GM21825 (cell line): ENCODE measurements at regions not wholly inside any gene's neighbourhood (a gene's known extent, or its start where the extent isn't known, plus 50 kb on each side); places are given as distances from the start of the nearest gene placed in this dataset.

Experiments used
- ATAC-seq: cut with Tn5 transposase; IDR thresholded peaks from one replicate; pipeline ENCODE4 v1.9.1; 2021; ENCODE audit warnings: mild to moderate bottlenecking, moderate library complexity; ENCODE audit not compliant: unreplicated experiment

DNA sequence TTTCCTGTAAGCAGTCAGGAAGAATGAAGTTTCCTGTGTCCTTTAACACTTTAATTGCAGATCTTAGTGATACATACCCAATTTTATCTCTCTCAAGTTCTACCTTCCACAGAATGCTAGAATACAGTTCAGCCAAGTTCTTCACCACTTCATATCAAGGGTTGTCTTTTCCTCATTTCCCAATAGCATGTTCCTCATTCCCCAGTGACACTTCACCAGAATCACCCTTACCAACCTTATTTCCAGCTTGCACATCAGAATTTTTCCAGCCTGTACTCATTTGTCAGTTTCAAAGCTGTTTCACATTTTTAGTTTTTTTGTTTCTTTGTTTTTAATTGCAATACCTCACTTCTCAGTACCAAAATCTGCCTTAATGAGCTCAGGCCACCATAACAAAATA, 126.1 kb downstream of the ESM1 start:
- ATAC-seq: no peak

DNA sequence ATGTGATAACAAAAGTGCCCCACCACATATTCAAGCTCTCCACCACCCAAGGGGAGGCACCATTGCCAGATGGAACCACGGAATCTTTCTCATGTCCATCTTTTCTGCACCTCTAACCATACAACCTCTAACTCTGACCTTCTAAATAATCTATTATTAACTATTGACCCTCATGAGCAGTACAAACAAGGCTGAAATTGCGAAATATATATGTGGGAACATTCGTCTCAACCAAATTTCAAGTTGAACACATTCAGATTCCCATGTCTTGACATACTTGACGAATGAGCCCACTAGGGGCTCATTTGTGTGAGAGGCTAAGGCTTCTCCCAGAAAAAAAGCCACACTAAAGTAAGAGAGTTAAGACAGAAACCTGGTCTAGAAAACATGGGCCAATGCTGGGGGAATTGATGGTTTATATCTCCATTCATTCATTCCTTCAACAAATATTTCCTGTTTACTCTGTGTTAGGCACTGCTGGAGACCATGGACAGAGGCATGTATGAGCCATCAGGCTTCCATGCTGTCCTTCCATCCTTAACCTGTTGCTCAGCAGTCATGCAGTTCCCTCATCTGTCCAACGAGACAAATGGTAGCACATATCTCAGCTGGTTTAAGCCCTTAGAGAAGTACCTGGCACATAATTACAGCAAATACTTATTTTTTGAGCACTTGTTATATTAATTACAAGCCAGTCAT, 130.4 kb downstream of the ESM1 start:
- no peak for ATAC-seq

DNA sequence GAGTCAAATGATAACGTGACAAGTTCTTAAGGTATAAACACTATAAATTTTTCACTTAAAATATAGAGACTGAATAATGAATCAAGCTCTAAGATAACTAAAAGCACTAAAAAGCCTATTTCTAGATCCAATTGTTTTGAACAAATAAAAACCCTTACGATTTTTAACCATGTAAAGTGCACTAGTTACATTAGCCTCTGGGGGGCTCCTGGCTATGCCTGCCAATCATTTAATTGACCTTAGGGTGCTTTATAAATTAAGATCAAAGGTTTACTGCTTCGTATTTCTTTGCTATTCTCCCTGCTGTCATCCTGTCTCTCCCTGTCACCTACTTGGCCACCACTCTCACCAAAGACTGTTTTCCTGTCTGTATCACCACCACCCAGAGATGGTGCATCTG, 133.4 kb downstream of the ESM1 start:
- ATAC-seq: no peak

DNA sequence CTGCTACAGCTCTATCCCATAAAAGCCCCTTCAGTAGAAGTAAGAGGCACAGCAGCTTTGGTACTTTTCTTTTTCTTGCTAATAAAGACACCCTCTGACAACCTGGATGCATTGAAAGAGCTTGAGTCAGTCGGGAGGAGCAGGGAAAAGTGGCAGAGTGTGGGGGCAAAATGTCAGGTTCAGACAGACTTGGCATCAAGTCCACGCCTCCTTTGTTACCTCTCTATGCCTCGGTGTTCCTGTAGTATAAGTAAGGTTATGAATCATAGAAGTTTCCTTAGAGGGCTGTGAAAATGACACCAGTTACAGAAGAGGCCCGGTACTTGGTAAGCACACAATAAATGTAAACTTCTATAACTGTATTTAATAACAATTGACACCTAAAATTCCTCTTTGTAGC, 133.9 kb downstream of the ESM1 start:
- ATAC-seq: no peak

DNA sequence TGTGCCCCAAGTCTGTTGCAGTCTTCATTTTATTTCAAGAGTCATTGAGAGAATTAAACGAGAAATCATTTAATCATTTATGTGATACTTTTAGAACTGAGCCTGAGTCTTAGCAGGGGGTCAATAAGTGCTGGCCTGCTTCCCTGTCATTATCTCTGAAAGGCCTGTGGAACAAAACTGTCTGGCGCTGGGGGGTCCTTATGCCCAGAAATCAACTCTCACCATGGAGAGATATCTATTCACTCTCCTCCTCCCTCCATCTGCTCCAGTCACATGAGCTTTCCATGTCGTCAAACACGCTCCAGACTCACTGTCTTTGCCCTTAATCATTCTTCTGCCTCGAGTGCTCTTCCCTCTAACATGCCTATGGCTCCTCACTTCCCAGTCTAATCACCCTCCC, 136.8 kb downstream of the ESM1 start:
- no peak for ATAC-seq

DNA sequence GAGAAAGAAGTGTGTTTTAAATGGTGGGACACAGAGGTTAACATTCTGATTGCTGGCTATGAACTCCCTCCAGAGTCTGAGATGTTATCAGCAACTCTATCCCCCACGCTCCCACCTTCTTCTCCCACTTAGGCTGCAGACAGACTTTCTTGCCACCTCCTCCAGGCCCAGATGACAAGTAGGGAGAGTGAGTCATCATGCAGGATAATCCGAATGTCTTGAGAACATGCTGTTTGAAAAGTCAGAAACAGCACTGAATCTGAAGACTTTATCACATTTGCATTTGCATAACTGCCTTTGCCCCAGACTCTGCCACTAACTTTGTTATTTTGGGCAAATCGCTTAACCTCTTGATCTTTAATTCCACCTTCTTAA, 139.8 kb downstream of the ESM1 start:
- ATAC-seq: no peak

DNA sequence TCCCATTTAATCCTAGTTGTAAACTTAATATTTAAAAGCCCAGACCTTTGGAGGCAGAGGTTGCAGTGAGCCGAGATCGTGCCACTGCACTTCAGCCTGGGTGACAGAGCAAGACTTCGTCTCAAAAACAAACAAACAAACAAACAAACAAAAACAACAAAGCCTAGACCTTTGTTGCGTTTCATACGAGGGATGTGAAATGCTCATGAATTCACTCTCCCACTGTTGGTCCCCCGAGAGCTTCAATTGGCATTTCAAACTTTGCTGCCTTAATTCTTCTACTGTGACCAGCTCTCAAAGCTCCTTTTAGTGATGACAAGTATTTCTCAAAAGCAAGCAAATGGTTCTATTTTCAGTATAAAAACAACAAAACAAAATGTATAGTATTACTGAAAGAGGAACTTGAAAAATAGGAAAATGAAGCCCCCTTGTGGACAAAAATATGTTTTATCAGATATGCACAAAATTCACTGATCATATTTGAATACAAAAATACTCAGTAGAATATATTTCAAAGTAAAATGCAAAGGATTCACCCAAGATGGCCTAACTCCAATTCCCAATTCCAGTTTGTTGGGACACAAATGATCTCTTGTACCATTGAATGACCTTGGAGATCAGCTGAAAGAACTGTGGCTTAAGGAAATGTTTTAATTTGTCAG, 140.4 kb downstream of the ESM1 start:
- ATAC-seq: no peak

DNA sequence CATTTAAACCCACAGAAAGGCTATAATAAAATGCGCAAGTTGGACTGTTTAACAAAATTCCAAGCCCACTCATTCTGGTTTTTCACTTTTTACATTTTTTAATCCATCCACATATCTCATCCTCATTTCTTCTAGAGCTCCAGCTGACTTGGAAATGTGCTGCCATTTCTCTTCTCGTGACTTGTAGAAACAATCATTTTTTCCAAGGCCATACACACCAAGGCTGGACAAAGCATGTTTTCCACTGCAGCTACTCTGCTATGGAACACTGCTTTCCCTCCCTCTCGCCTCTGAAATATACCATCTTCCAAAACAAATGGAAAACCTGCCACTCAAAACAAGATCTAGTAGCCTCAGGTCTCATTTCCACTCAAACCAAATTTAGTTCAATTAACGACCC, 141.1 kb downstream of the ESM1 start:
- ATAC-seq: no peak

DNA sequence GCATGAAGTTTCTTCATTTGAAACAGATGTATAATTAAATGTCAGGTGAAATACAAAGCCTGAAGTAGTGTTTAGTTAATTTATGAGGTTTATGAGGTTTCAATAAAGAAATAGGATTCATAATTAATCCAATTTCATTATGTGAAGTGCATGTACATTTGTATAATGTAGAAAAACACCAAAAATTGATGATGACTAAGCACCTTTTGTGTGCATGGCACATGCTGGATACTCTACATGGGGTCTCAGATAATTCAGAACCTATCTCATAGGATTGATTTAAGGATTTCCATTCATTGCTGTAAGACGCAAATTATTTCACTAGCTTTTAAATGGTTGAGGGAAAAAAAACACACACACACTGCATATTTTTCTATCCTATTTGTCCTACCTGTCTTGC, 143.9 kb downstream of the ESM1 start:
- ATAC-seq: no peak

DNA sequence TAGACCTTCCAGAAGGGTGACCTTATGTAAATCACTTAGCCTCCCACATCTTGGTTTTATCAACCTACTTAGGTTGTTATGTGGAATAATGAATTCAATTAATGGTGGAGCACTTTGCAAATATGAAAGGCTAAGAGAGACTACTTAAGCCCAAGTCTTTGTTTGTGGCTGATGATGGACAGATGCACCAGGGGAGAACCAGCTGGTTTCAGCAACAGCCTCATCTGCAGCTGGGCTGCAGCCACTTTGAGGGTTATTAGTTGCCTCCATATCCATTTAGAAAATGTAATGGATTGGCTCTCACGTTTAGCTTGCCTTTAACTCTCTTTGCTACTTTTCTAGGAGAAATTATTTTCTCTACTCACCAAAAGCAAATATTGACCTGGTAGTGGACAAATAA, 146.6 kb downstream of the ESM1 start:
- no peak for ATAC-seq

DNA sequence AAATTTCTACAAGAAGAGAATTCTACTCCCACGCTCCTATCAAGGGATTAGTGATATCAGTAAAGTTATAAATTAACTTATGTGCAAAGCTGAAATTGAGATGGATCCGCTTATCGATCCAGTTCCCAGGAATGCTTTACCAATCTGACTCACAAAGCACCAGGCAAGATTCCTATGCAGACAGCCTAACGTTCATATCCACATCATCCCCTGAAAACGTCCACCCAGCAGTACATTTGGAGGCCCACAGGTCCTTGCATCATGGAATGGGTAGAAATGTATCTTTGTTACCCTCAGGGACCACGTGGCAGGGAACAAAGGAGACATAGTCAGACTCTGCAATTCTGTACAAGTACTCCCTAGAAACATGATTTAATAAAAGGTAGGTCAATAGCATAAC, 147.4 kb downstream of the ESM1 start:
- ATAC-seq: no peak

DNA sequence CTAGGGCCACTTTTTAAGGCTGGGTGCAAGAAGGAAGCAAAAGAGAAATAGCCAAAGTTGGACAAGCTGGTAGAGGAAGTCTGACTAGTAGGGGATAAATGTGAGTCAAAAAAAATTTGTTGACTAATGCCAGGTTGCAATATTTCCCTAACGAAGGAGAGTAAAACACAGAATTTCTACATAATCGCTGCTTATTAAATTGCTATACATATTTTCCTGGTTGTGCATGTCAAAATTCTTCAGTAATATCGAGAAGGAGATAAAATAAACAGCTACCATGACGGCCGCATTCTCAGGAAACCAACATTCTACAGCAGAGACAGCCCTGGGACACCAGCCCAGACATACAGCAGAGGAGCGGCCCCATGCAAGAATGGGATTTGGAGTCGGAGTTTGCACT, 148.3 kb downstream of the ESM1 start:
- no peak for ATAC-seq

DNA sequence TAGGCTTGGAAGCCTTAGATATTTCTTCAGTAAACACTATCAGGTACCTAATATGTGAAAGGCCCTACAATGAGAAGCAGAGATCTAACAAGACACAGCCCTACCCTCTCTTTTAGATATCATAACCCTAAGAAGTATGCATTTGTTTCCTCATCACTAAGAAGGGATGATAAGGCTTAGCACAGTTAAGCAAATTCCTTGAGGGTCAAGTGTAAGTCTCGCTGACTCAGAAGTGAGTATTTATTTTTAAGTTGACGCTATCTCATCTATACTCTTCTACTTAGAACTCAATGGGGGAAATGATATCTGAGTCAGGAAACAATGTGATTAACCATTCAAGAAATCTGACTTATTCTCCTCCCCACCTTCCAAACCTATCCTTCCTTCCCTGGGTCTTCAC, 149.7 kb downstream of the ESM1 start:
- no peak for ATAC-seq

DNA sequence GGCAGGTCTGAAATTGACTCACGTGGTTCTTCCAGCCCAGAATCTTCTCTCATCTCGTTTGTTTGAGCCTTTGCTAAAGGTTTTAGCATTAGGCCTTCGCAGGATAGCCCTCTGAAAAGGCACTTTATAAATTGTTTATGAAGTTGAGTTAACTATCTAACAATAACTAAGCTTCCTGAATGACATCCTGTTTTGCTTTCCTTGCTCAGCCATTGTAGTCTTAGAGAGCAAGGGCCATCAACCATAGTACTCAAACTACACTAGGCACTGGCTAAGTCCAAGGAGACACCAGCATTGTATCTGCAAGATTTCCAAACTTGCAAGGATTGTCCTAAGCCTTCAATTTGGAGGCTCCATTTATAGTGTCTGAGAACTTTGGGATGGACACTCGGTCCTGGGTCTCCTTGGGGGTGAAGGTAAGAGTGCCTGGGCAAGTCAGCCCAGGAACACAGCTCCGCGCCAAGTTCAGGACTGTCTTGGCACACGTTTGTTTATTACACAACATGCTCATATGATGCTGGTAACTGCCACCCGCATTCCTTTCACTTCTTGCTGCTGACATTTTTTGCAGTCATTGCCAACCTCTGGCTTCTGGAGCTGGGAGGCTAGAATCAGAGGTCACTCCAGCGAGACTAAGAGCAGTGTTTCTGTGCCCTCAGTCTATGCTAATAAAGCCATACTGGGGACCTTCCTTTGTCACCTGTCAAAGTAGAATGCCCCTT, 151.1 kb downstream of the ESM1 start:
- no peak for ATAC-seq

DNA sequence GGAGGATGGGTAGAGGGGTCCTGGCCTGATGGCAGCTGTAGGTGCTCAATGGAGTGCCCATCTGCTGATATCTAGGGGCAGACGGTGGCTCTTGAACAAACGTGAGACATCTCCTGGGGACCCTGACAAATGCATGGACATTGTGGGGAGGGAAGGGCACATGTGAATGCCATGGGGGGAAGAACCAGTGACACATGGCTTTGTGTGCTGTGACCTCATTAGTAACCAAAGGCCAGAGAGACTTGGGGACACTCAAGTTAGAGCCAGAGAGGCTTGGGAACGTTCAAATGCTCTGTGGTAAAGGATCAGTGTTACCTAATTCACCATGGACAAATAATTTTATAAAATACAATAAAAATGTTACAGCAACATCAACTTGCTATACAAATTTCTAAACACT, 151.8 kb downstream of the ESM1 start:
- no peak for ATAC-seq

DNA sequence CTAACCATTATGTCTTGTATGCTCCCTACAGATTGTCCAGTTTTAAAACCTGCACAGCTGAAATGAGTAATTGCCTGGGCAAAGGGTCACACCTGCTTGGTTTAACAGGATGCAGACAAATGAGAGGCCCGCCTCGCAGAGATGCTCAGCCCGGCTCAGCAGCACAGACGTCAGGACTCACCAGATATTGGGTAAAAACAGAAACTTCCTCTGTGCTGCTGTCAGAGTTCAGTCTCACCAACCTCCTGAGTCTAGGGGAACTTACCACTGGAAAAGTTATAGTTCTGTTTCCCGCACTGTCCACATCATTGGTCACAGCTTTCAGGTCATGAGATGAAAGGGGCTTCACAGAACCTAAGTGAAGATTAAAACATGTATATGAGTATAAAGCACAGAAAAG, 152.5 kb downstream of the ESM1 start:
- ATAC-seq: no peak

DNA sequence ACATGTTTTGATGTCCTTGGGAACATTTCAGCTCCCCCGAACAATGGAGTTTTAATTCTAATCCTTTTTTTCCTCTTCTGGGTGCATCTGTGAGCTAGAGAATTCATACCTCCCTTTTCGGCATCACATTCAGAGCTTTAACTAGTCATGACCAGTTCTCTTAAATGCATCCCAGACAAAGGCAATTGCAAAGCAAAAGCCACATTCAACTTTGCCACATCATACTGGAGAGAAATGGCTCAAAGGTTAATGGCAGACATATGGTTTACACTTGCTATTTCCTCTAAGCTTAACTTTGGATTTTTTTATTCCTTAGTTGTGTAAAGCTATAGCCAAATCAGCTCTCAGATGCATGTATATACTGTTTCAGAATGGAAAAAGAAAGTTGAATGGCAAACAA, 153.3 kb downstream of the ESM1 start:
- ATAC-seq: no peak

DNA sequence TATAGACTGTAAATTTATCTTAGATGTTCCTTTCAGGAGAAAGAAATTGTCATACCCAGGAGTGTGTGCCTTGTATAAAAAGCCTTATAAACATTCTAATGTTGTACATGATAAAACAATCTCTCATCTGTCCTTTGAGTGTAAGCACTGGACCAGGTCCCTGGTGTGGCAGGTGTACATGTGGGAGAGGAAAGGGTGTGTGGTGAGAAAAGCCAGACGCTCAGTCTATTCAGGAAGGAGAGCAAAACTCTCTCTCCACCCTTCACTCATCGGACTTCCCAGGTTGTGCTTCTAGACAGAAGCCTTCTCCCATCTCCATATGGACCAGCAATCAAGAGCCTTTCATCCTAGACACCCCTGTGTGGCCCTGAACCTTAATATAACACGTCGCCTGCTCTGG, 154.2 kb downstream of the ESM1 start:
- ATAC-seq: no peak

DNA sequence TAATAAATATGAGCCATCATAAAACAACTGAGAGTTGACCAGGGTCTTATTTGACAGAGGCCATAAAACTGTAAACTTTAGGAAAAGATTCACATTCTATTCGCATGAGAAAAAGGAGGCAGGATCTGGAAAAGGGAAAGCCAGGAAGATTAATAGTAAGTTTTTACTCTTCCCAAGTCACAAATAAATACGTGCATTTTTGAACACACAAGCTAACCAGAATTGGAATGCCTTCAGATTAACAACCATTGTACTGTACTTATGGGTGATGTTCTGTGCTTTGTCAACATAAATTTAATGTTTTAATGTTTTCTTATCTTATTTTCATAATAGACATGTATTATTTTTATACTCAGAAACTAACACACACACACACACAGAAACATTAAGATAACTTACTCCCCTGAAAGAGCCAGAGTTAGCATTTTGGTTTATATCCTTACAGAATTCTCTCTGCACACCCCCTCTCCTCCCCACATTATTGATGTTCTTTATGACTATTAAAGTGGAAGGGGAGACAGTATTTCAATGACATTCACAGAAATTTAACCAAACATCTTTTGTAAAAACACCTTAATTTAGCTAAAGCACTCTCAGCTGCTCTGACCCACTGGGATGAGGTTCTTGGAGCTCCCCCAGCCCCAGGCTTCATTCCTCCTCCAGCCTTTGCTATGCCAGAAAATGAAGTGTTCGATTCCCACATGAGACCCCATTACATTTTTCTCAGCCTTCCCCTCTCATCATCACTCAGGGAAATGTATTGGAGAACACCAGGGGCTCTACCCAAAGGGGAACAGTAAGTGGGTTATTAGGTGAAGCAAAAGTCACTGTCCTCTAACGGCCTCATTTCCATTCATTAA, 155.5 kb downstream of the ESM1 start:
- no peak for ATAC-seq

DNA sequence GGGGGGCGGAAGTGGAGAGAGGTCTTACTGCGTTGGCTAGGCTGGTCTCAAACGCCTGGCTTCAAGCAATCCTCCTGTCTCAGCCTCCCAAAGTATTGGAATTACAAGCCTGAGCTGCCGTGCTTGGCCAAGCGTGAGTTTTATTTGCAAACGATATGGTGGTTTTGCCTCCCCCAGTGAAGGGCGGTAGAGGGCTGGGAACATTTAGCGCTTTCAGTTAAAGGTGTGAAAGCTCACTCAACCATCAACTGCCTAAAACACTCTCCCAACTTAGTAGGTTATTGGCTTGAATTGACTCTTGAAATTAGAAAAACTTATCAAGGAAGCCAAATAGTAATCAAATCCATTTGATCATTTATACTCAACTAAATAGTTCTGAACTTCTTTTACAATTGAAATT, 156.3 kb downstream of the ESM1 start:
- no peak for ATAC-seq

DNA sequence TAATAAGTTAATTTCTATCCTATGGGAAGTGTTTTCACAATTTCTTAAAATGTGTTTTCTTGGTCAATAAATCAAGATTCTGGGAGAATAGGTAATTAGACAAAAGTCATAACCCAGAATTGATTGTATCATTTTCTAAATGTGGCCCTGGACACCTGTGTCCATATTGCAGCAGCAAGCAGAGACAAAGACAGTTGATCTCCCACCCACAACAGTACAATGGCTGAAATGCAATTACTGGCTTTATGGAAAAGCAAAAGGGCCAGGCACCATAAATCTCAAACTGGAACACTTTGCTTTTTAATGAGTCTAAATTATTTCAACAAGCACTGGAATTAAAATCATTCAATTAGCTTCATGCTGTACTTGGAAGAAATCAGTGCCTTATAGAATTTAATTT, 157.2 kb downstream of the ESM1 start:
- ATAC-seq: no peak
